ENCODE measurements at regions not wholly inside any gene's neighbourhood (a gene's known extent, or its start where the extent isn't known, plus 50 kb on each side); places are given as distances from the start of the nearest gene placed in this dataset.

- no peak for TF ChIP-seq CTCF (IDR thresholded peaks at IDR 0.05)
- no peaks in the 10 kb centered on the region for H3K4me1 Mint-ChIP-seq (ENCODE audit: low read depth)
- no peak overlapping the region for H3K4me3 Mint-ChIP-seq (ENCODE audit: unreplicated experiment)
- H3K27me3 Mint-ChIP-seq (ENCODE audit: low read depth) = peaks cover 16% of the 10 kb centered on the region
- H3K36me3 Mint-ChIP-seq (ENCODE audit: low read depth) = no peaks in the 10 kb centered on the region
- no peak overlapping the region for H3K27ac Mint-ChIP-seq (ENCODE audit: unreplicated experiment)
- H3K9me3 Mint-ChIP-seq (ENCODE audit: low read depth) = no peaks in the 10 kb centered on the region
- DNase-seq (ENCODE audit: low spot score) = no peak
Measured at GRCh38 chr2:228681979-228682378, 500.5 kb upstream of the SPHKAP start.

GRCh38 chr2:228681426-228681825, 499.9 kb upstream of the SPHKAP start:
- DNase-seq (ENCODE audit: low spot score) = no peak
- H3K27ac Mint-ChIP-seq (ENCODE audit: unreplicated experiment) = no peak overlapping the region
- H3K4me3 Mint-ChIP-seq (ENCODE audit: unreplicated experiment) = no peak overlapping the region
- no peaks in the 10 kb centered on the region for H3K36me3 Mint-ChIP-seq (ENCODE audit: low read depth)
- H3K4me1 Mint-ChIP-seq (ENCODE audit: low read depth) = no peaks in the 10 kb centered on the region
- H3K27me3 Mint-ChIP-seq (ENCODE audit: low read depth) = peaks cover 16% of the 10 kb centered on the region
- peak; percentile 75 for TF ChIP-seq CTCF (IDR thresholded peaks at IDR 0.05)
- H3K9me3 Mint-ChIP-seq (ENCODE audit: low read depth) = no peaks in the 10 kb centered on the region

GRCh38 chr2:228678110-228678509, 496.6 kb upstream of the SPHKAP start:
- H3K4me1 Mint-ChIP-seq (ENCODE audit: low read depth) = no peaks in the 10 kb centered on the region
- no peaks in the 10 kb centered on the region for H3K9me3 Mint-ChIP-seq (ENCODE audit: low read depth)
- H3K27ac Mint-ChIP-seq (ENCODE audit: unreplicated experiment) = no peak overlapping the region
- TF ChIP-seq CTCF (IDR thresholded peaks at IDR 0.05) = no peak
- DNase-seq (ENCODE audit: low spot score) = no peak
- H3K36me3 Mint-ChIP-seq (ENCODE audit: low read depth) = no peaks in the 10 kb centered on the region
- H3K4me3 Mint-ChIP-seq (ENCODE audit: unreplicated experiment) = no peak overlapping the region
- H3K27me3 Mint-ChIP-seq (ENCODE audit: low read depth) = peaks cover 13% of the 10 kb centered on the region

- H3K9me3 Mint-ChIP-seq (ENCODE audit: low read depth) = no peaks in the 10 kb centered on the region
Measured at GRCh38 chr2:228675646-228676045, 494.2 kb upstream of the SPHKAP start.

GRCh38 chr2:228675091-228675490, 493.6 kb upstream of the SPHKAP start:
- H3K27me3 Mint-ChIP-seq (ENCODE audit: low read depth) = peaks cover 10% of the 10 kb centered on the region
- H3K27ac Mint-ChIP-seq (ENCODE audit: unreplicated experiment) = no peak overlapping the region
- H3K4me1 Mint-ChIP-seq (ENCODE audit: low read depth) = no peaks in the 10 kb centered on the region
- no peaks in the 10 kb centered on the region for H3K9me3 Mint-ChIP-seq (ENCODE audit: low read depth)
- no peaks in the 10 kb centered on the region for H3K36me3 Mint-ChIP-seq (ENCODE audit: low read depth)
- no peak overlapping the region for H3K4me3 Mint-ChIP-seq (ENCODE audit: unreplicated experiment)
- TF ChIP-seq CTCF (IDR thresholded peaks at IDR 0.05) = no peak
- DNase-seq (ENCODE audit: low spot score) = no peak

More at GRCh38 chr2:228675646-228676045, 494.2 kb upstream of the SPHKAP start:
- Mint-ChIP-seq H3K36me3 (ENCODE audit: low read depth) (no peaks in the 10 kb centered on the region), H3K27me3 (ENCODE audit: low read depth) (peaks cover 10% of the 10 kb centered on the region), H3K27ac (ENCODE audit: unreplicated experiment) (no peak overlapping the region), H3K4me1 (ENCODE audit: low read depth) (no peaks in the 10 kb centered on the region), H3K4me3 (ENCODE audit: unreplicated experiment) (no peak overlapping the region)
- no peak for DNase-seq (ENCODE audit: low spot score)
- no peak for TF ChIP-seq CTCF (IDR thresholded peaks at IDR 0.05)
